GM21526 (cell line): ENCODE measurements at regions not wholly inside any gene's neighbourhood (a gene's known extent, or its start where the extent isn't known, plus 50 kb on each side); places are given as distances from the start of the nearest gene placed in this dataset.

Source experiments
- ATAC-seq: cut with Tn5 transposase; IDR thresholded peaks from one replicate; pipeline ENCODE4 v1.9.1; 2021; ENCODE audit warnings: moderate library complexity; ENCODE audit not compliant: unreplicated experiment, low FRiP score

GRCh38 chr1:165036403-165036802 is 320.1 kb downstream of the LMX1A start:
- no peak for ATAC-seq

DNA sequence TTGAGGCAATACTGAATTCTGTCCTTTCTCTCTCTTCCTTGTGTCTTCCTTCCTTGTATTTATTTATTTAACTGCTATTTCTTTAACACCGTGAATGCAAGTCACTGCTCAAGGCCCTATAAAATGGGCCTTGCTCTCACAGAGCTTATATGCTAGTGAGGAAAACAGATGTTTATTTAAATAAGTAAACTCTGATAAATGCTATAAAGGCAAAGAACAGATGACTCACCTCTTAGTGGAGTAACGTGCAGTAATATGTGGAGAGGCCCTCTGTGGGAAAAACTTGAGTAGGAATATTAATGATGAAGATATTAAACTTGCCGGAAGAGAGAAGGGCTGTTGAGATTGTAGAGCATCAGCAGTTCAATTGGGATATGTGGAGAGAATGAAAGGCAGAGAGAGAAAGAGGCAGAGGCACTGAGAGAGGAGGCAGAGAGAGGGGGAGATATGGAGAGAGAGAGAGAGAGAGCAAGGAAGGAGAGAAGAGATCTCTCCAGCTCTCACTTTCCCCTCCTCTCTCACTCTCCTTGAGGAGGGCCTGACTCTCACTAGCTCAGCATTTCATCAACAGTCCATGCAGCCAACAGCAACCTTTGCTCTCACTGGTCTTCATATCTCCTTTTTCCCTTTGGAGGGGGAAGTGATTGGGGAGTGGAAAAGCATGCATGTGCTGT is 322.2 kb downstream of the LMX1A start:
- no peak for ATAC-seq

DNA sequence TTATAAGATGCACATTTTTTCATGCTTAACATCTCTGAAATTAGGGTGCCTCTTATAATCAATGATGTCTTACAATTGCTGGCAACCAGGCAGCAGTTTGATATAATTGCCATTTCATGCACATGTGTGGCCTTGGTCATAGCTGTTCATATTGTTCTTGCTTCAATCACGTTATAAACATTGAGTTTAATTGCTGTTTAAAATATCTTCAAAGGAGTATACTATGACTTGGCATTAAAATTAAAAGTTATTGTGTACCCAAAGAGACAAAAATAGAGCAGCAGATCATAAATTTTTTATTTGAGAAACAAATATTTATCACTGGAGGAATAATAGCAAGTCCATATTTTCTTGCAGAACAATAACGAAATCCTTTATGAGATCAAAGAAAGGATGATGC is 325.5 kb downstream of the LMX1A start:
- no peak for ATAC-seq

- no peak for ATAC-seq
Measured at GRCh38 chr1:165025805-165026204, 330.7 kb downstream of the LMX1A start.

- no peak for ATAC-seq
Measured at GRCh38 chr1:165014753-165015152, 341.8 kb downstream of the LMX1A start.

DNA sequence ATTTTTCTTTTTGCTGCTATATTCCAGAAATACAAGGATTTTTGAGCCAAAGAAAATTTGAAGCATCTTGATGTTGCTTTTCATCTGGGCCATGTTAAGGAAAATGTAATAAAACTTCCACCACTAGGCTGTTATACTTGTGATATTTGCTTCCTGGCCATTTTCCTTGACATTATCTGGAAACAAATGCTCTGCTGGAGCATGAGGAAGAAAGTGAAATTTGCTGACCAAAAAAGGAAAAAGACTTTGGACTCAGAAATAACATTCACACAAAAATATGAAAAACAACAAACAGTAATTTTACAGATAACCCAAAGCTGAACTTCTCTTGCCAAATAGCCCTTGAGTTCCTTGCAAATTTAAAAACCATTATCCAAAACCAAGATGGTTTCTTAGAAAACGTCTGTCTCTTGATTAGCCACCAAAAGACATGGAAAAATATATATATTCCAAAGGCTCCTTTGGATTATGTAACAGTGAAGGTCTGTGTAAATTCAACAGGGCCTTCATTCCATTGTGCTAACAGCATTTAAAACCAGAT is 344.5 kb downstream of the LMX1A start:
- no peak for ATAC-seq

- no peak for ATAC-seq
Measured at GRCh38 chr1:165011186-165011585, 345.3 kb downstream of the LMX1A start.

GRCh38 chr1:165010418-165011070 is 346.0 kb downstream of the LMX1A start:
- no peak for ATAC-seq

DNA sequence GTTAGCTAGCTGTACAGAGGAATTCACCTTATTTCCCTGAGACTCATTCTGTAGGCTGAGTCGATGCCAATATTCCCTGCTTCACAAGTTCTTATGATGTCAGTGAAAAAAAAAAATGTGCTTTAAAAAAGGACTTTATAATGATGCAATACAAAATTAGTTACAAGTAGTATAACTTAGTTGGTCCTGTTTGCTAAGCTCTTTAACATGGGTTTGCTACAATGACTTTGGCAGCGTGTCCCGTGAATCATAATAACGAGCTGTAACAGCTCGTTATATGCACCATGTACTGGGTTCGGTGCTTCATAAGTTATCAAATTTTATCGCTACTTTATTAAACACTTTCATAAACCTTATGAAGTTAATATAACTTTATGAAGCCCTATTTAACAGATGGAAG is 349.7 kb downstream of the LMX1A start:
- ATAC-seq = no peak

- no peak for ATAC-seq
Measured at GRCh38 chr1:164999146-164999545, 357.4 kb downstream of the LMX1A start.

- no peak for ATAC-seq
Measured at GRCh38 chr1:164991763-164992314, 364.7 kb downstream of the LMX1A start.

DNA sequence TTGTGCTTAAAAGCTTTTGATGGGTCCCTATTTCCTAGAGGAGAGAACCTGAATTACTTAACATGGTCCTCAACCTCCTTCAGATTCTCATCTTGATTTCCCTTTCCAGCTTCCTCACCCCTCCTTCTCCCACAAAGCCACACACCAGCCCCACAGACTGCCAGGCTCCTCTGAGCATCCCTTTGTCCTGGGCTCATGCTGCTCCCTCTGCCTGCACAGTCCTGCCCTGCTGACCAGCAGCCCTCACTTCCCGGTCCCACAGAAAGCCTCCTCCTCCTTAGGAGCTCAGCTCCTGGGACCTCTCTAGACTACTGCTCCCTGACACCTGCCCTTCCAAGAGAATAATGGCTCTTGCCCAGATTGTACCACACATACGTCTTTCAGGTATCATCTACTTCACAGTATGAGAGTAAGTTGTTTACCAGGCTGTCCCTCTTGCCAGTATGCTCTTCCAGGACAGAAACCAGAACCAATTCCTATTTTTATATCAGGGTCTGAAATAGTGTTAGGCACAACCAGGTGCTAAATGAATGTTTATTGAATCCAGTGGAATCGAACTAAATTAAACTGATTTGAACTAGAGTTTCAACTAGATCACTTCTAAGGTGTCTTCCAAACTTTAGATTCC is 373.4 kb downstream of the LMX1A start:
- ATAC-seq = no peak

GRCh38 chr1:164982545-164982944 is 374.0 kb downstream of the LMX1A start:
- no peak for ATAC-seq

- ATAC-seq = no peak
Measured at GRCh38 chr1:164977561-164977960, 379.0 kb downstream of the LMX1A start.

DNA sequence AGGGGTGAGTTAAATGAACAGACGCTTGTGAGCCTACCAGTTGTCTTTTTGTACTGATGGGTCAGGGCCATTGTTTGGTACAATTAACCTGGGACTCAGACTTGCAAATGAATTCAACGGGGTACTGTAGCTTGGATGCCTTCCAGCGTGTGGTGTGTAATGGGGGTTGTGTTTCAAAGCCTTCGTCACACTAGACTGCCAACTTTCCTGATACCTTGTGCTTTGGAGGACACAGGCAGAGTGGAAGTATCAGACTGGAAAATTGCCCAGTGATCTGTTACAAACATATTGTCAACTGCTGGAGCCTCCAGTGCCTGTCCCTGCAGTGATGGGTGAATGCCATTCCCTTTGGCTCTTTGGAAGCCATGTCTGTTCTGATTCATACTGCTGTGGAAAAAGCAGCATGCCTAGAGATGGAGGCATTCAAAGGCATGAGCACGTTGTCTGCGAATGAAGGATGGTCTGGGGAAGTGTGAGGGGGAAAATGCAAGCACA is 384.5 kb downstream of the LMX1A start:
- no peak for ATAC-seq

GRCh38 chr1:164971391-164971790 is 385.1 kb downstream of the LMX1A start:
- no peak for ATAC-seq

DNA sequence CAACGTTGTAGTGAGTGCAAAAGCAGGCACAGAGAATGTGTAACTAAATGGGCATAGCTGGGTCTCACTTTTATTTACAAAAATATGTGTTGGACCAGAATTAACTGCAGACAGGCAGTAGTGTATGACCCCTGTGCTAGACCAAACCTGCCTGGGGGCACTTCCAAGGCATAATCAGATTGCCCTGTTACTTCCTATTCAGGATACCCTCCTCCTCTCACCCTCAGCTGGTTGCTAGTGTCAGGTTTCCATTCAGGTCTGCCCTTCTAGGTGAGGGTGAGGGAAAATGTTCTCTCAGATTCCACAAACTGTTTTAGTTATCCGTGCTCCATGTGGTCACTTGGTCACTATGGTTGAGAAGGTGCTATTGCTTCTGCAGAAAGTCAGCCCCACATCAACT is 387.3 kb downstream of the LMX1A start:
- ATAC-seq = no peak

DNA sequence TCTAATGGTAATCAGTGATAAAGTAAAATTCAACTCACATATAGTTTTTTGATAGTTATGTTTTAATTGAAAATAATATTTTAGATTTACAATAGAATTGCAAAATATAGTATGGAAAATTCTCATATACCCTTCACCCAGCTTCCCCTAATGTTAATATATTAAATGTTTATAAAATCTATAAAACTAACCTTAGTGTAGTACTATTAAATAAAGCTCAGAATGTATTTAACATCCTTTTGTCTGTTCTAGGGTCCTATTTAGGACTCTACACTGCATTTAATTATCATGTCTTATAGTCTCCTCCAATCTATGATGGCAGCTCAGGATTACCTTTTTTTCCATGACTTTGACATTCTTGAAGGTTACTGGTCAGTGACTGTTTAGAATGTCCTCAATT is 389.2 kb downstream of the LMX1A start:
- ATAC-seq = no peak

DNA sequence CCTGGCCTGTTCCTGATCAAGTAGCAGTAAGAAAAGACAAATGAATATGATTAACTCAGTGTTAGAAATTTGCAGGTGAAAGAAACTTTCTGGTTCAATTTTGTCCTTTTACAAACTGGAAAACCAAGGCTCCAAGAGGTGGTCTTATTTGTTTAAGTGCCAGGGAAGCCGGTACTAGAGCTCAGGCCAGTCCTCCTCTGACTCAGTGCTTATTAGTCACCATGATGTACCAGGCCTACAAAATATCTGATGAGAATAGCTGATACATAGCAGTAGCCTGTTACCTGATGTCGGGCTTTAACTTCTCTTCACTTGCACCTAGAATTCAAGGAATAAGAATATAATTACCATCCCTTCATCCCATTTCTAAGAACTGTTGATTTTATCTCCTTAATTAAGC is 394.8 kb downstream of the LMX1A start:
- no peak for ATAC-seq

DNA sequence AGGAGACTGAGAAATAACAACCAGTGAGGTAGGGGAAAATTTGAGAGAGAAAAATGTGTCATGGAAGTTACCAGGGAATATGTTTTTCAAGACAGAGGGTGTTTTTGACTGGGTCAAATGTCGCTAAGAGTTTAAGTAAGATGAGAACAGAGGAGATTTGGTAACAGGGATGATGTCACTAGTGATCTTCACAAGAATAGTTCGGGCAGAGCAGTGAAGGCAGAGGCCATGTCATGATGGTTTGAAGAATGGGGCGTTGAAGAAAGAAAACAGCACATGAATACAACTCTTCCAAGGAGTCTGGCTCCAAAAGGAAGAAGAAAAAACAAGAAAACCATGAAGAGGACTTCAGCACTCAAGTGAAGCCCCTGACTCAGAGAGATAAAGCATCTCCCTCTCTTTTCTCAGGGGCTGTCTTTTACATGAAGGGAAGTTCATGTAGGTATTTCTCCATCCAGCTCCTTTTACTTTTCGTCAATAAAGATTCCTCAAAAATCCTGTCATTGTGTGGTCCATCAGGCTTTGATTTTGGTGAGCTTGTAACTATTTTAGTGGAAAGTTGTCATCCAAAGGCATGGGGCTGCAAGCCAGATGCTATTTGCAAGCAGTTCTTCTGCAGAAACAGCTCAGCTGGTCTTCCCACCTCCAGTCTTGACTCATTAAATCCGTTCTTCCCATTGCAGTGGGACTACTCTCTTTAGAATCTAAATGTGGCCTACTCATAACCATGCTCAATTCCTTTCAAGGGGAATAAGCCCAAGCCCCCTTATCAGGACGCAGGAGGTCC is 397.3 kb downstream of the LMX1A start:
- ATAC-seq = no peak
